ENCODE measurements at regions not wholly inside any gene's neighbourhood (a gene's known extent, or its start where the extent isn't known, plus 50 kb on each side); places are given as distances from the start of the nearest gene placed in this dataset.

GRCh38 chr2:83696838-83697237 lies 762.2 kb downstream of the SUCLG1 start:
- no peak for TF ChIP-seq CTCF (IDR thresholded peaks at IDR 0.05)
- no peak for ATAC-seq (ENCODE audit: low FRiP score)

GRCh38 chr2:83695530-83695929 lies 763.5 kb downstream of the SUCLG1 start:
- DNase-seq (ENCODE audit: low spot score), result no peak
- no peak for TF ChIP-seq CTCF (IDR thresholded peaks at IDR 0.05)
- ATAC-seq (ENCODE audit: low FRiP score), result no peak

More at GRCh38 chr2:83696838-83697237, 762.2 kb downstream of the SUCLG1 start:
- DNase-seq (ENCODE audit: low spot score), result no peak

GRCh38 chr2:83695037-83695436 lies 764.0 kb downstream of the SUCLG1 start:
- DNase-seq (ENCODE audit: low spot score), result no peak
- no peak for TF ChIP-seq CTCF (IDR thresholded peaks at IDR 0.05)
- ATAC-seq (ENCODE audit: low FRiP score), result no peak

- DNase-seq (ENCODE audit: low spot score) (no peak), ATAC-seq (ENCODE audit: low FRiP score) (no peak)
- TF ChIP-seq CTCF (IDR thresholded peaks at IDR 0.05), result no peak
Measured at GRCh38 chr2:83689402-83689801, 769.7 kb downstream of the SUCLG1 start.

GRCh38 chr2:83686863-83687262 lies 772.2 kb downstream of the SUCLG1 start:
- no peak for TF ChIP-seq CTCF (IDR thresholded peaks at IDR 0.05)
- ATAC-seq (ENCODE audit: low FRiP score), result no peak
- no peak for DNase-seq (ENCODE audit: low spot score)

GRCh38 chr2:83674050-83674449 lies 785.0 kb downstream of the SUCLG1 start:
- no peak for TF ChIP-seq CTCF (IDR thresholded peaks at IDR 0.05)
- ATAC-seq (ENCODE audit: low FRiP score) (no peak), DNase-seq (ENCODE audit: low spot score) (no peak)

GRCh38 chr2:83665894-83666293 lies 793.2 kb downstream of the SUCLG1 start:
- TF ChIP-seq CTCF (IDR thresholded peaks at IDR 0.05), result no peak
- ATAC-seq (ENCODE audit: low FRiP score) (no peak), DNase-seq (ENCODE audit: low spot score) (no peak)

All from omental fat pad (tissue), 3 donors.